ENCODE measurements at regions not wholly inside any gene's neighbourhood (a gene's known extent, or its start where the extent isn't known, plus 50 kb on each side); places are given as distances from the start of the nearest gene placed in this dataset.

DNA sequence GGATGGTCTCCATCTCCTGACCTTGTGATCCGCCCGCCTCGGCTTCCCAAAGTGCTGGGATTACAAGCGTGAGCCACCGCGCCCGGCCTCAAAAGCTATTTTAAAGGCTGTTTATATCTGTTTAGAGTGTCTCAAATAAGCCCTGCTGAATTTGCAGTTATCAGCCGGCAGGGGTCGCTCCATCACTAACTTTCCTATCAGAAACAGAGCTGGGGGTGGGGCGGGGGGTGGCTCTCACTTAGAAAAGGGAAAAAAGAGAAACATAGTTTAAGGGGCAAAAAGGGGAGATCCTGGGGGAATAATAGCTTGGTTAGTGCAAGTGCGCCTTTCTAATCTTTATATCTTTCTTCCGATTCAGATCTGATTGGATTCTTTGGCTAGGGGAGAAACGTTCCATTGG lies 450.7 kb downstream of the UBE2NL start:
- Histone ChIP-seq H3K9me3 (ENCODE audit: low read length) (no peaks in the 10 kb centered on the region), H3K36me3 (ENCODE audit: insufficient read depth, low read length) (no peaks in the 10 kb centered on the region), H3K79me2 (replicated peaks; ENCODE audit: insufficient read depth, low read length) (no peaks in the 10 kb centered on the region), H3K4me3 (ENCODE audit: low read length) (no peak overlapping the region), H4K20me1 (ENCODE audit: insufficient read depth) (no peaks in the 10 kb centered on the region), H3K9me2 (ENCODE audit: insufficient read depth, low read length) (no peaks in the 10 kb centered on the region), H3F3A (ENCODE audit: insufficient read depth, low read length, poor library complexity, severe bottlenecking) (no peaks in the 10 kb centered on the region), H3K9ac (ENCODE audit: low read length) (no peak overlapping the region), H2AFZ (ENCODE audit: low read depth, low read length) (no peak overlapping the region), H3K4me2 (ENCODE audit: low read length) (no peak overlapping the region), H3K27me3 (ENCODE audit: insufficient read depth, low read depth, low read length) (no peaks in the 10 kb centered on the region), H3K27ac (ENCODE audit: low read length) (no peak overlapping the region)
- TF ChIP-seq POLR2AphosphoS5 (IDR thresholded peaks at IDR 0.05) (no peak), RAD21 (conservative IDR thresholded peaks at IDR 0.05) (no peak), EP300 (conservative IDR thresholded peaks at IDR 0.05; ENCODE audit: poor library complexity, severe bottlenecking) (no peak), SMC3 (conservative IDR thresholded peaks at IDR 0.05; ENCODE audit: poor library complexity) (no peak)
- TF ChIP-seq, protein P1, sequence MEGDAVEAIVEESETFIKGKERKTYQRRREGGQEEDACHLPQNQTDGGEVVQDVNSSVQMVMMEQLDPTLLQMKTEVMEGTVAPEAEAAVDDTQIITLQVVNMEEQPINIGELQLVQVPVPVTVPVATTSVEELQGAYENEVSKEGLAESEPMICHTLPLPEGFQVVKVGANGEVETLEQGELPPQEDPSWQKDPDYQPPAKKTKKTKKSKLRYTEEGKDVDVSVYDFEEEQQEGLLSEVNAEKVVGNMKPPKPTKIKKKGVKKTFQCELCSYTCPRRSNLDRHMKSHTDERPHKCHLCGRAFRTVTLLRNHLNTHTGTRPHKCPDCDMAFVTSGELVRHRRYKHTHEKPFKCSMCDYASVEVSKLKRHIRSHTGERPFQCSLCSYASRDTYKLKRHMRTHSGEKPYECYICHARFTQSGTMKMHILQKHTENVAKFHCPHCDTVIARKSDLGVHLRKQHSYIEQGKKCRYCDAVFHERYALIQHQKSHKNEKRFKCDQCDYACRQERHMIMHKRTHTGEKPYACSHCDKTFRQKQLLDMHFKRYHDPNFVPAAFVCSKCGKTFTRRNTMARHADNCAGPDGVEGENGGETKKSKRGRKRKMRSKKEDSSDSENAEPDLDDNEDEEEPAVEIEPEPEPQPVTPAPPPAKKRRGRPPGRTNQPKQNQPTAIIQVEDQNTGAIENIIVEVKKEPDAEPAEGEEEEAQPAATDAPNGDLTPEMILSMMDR (IDR thresholded peaks at IDR 0.05; ENCODE audit: poor library complexity, severe bottlenecking): no peak
- TF ChIP-seq, protein P2, sequence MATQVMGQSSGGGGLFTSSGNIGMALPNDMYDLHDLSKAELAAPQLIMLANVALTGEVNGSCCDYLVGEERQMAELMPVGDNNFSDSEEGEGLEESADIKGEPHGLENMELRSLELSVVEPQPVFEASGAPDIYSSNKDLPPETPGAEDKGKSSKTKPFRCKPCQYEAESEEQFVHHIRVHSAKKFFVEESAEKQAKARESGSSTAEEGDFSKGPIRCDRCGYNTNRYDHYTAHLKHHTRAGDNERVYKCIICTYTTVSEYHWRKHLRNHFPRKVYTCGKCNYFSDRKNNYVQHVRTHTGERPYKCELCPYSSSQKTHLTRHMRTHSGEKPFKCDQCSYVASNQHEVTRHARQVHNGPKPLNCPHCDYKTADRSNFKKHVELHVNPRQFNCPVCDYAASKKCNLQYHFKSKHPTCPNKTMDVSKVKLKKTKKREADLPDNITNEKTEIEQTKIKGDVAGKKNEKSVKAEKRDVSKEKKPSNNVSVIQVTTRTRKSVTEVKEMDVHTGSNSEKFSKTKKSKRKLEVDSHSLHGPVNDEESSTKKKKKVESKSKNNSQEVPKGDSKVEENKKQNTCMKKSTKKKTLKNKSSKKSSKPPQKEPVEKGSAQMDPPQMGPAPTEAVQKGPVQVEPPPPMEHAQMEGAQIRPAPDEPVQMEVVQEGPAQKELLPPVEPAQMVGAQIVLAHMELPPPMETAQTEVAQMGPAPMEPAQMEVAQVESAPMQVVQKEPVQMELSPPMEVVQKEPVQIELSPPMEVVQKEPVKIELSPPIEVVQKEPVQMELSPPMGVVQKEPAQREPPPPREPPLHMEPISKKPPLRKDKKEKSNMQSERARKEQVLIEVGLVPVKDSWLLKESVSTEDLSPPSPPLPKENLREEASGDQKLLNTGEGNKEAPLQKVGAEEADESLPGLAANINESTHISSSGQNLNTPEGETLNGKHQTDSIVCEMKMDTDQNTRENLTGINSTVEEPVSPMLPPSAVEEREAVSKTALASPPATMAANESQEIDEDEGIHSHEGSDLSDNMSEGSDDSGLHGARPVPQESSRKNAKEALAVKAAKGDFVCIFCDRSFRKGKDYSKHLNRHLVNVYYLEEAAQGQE (IDR thresholded peaks at IDR 0.05; ENCODE audit: borderline replicate concordance): no peak

DNA sequence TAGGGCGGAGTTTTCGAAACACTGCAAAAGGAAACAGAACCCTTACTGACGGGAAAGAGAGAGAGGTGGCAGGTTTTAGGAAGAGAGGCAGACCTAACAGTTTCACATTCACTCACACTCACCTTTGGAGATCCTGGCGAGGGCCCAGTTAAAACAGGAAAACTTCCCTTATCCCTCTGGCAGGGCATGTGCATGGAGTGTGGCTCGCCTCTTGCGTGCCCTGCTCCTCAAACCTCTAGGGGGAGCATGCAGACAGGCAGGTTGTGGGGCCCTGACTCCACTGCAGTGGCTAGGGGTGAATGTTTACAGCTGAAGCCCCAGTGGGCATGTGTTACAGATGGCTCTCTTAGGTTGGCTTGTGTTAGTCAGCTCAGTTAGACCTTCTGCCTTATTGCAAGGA lies 451.5 kb downstream of the UBE2NL start:
- H3F3A ChIP-seq (ENCODE audit: insufficient read depth, low read length, poor library complexity, severe bottlenecking): no peaks in the 10 kb centered on the region

More for the DNA sequence above, 451.5 kb downstream of the UBE2NL start:
- Histone ChIP-seq H3K27ac (ENCODE audit: low read length) (no peak overlapping the region), H3K36me3 (ENCODE audit: insufficient read depth, low read length) (no peaks in the 10 kb centered on the region), H3K4me2 (ENCODE audit: low read length) (no peak overlapping the region), H3K9me2 (ENCODE audit: insufficient read depth, low read length) (no peaks in the 10 kb centered on the region), H3K9ac (ENCODE audit: low read length) (no peak overlapping the region), H2AFZ (ENCODE audit: low read depth, low read length) (no peak overlapping the region), H3K79me2 (replicated peaks; ENCODE audit: insufficient read depth, low read length) (no peaks in the 10 kb centered on the region), H3K4me3 (ENCODE audit: low read length) (no peak overlapping the region), H3K27me3 (ENCODE audit: insufficient read depth, low read depth, low read length) (no peaks in the 10 kb centered on the region), H4K20me1 (ENCODE audit: insufficient read depth) (no peaks in the 10 kb centered on the region), H3K9me3 (ENCODE audit: low read length) (no peaks in the 10 kb centered on the region)
- no peak for TF ChIP-seq MXI1 (conservative IDR thresholded peaks at IDR 0.05; ENCODE audit: poor library complexity, severe bottlenecking)
- TF ChIP-seq, protein P1 (IDR thresholded peaks at IDR 0.05; ENCODE audit: poor library complexity, severe bottlenecking): no peak
- TF ChIP-seq EZH2 (IDR thresholded peaks at IDR 0.05; ENCODE audit: borderline replicate concordance, insufficient read depth, low read length, poor library complexity, severe bottlenecking): no peak
- TF ChIP-seq, protein P2 (IDR thresholded peaks at IDR 0.05; ENCODE audit: borderline replicate concordance): no peak
- TF ChIP-seq RAD21 (conservative IDR thresholded peaks at IDR 0.05): no peak
- TF ChIP-seq POLR2AphosphoS5 (IDR thresholded peaks at IDR 0.05): no peak
- TF ChIP-seq TAF1 (IDR thresholded peaks at IDR 0.05; ENCODE audit: low read depth): no peak
- TF ChIP-seq SMC3 (conservative IDR thresholded peaks at IDR 0.05; ENCODE audit: poor library complexity): no peak
- TF ChIP-seq EP300 (conservative IDR thresholded peaks at IDR 0.05; ENCODE audit: poor library complexity, severe bottlenecking): no peak

All from neural cell (in vitro differentiated cells).